HG02623 (cell line): ENCODE measurements at regions not wholly inside any gene's neighbourhood (a gene's known extent, or its start where the extent isn't known, plus 50 kb on each side); places are given as distances from the start of the nearest gene placed in this dataset.
"Not testable (repeated sequence)": the region's sequence is repeated elsewhere in the genome, so short reads cannot be mapped to it uniquely, and the experiment has no call there.

Experiments
- ATAC-seq: cut with Tn5 transposase; IDR thresholded peaks from one replicate; pipeline ENCODE4 v1.9.1; 2021; ENCODE audit warnings: moderate library complexity; ENCODE audit not compliant: unreplicated experiment

- ATAC-seq = no peak
Observed at GRCh38 chr4:125789023-125789422, 474.3 kb downstream of the FAT4 start.

GRCh38 chr4:125791896-125792295, 477.1 kb downstream of the FAT4 start:
- ATAC-seq = no peak

GRCh38 chr4:125794989-125795388, 480.2 kb downstream of the FAT4 start:
- no peak for ATAC-seq

GRCh38 chr4:125796138-125796537, 481.4 kb downstream of the FAT4 start:
- no peak for ATAC-seq

- not testable (repeated sequence) for ATAC-seq
Observed at GRCh38 chr4:125797621-125798020, 482.9 kb downstream of the FAT4 start.

- no peak for ATAC-seq
Observed at GRCh38 chr4:125801373-125801772, 486.6 kb downstream of the FAT4 start.

- ATAC-seq = no peak
Observed at GRCh38 chr4:125801924-125802323, 487.2 kb downstream of the FAT4 start.

GRCh38 chr4:125808022-125808421, 493.3 kb downstream of the FAT4 start:
- ATAC-seq = no peak

GRCh38 chr4:125808570-125808969, 493.8 kb downstream of the FAT4 start:
- no peak for ATAC-seq

- no peak for ATAC-seq
Observed at GRCh38 chr4:125811892-125812291, 497.1 kb downstream of the FAT4 start.

- no peak for ATAC-seq
Observed at GRCh38 chr4:125826801-125827695, 512.3 kb downstream of the FAT4 start.

- ATAC-seq = no peak
Observed at GRCh38 chr4:125827696-125828052, 512.9 kb downstream of the FAT4 start.

- ATAC-seq = no peak
Observed at GRCh38 chr4:125828346-125828745, 513.6 kb downstream of the FAT4 start.

GRCh38 chr4:125832161-125832560, 517.4 kb downstream of the FAT4 start:
- no peak for ATAC-seq

GRCh38 chr4:125836597-125837195, 521.9 kb downstream of the FAT4 start:
- no peak for ATAC-seq

GRCh38 chr4:125837493-125838201, 522.9 kb downstream of the FAT4 start:
- ATAC-seq = no peak

GRCh38 chr4:125838202-125838601, 523.4 kb downstream of the FAT4 start:
- ATAC-seq = no peak

GRCh38 chr4:125838924-125839323, 524.2 kb downstream of the FAT4 start:
- ATAC-seq = no peak

- no peak for ATAC-seq
Observed at GRCh38 chr4:125843947-125844346, 529.2 kb downstream of the FAT4 start.

- ATAC-seq = no peak
Observed at GRCh38 chr4:125847518-125847917, 532.8 kb downstream of the FAT4 start.

GRCh38 chr4:125849869-125850268, 535.1 kb downstream of the FAT4 start:
- no peak for ATAC-seq
